ENCODE measurements at regions not wholly inside any gene's neighbourhood (a gene's known extent, or its start where the extent isn't known, plus 50 kb on each side); places are given as distances from the start of the nearest gene placed in this dataset.

GRCh38 chr3:65233561-65233960 lies 545.8 kb upstream of the ADAMTS9 start:
- TF ChIP-seq CREM (CRISPR knock-in tag; IDR thresholded peaks at IDR 0.05) = no peak
- TF ChIP-seq CTCF (IDR thresholded peaks at IDR 0.05) = no peak

All from WTC11 (cell line).